ENCODE measurements at regions not wholly inside any gene's neighbourhood (a gene's known extent, or its start where the extent isn't known, plus 50 kb on each side); places are given as distances from the start of the nearest gene placed in this dataset.

GRCh38 chr6:170206851-170207431 lies 83.9 kb downstream of the DLL1 start:
- TF ChIP-seq, protein P1, sequence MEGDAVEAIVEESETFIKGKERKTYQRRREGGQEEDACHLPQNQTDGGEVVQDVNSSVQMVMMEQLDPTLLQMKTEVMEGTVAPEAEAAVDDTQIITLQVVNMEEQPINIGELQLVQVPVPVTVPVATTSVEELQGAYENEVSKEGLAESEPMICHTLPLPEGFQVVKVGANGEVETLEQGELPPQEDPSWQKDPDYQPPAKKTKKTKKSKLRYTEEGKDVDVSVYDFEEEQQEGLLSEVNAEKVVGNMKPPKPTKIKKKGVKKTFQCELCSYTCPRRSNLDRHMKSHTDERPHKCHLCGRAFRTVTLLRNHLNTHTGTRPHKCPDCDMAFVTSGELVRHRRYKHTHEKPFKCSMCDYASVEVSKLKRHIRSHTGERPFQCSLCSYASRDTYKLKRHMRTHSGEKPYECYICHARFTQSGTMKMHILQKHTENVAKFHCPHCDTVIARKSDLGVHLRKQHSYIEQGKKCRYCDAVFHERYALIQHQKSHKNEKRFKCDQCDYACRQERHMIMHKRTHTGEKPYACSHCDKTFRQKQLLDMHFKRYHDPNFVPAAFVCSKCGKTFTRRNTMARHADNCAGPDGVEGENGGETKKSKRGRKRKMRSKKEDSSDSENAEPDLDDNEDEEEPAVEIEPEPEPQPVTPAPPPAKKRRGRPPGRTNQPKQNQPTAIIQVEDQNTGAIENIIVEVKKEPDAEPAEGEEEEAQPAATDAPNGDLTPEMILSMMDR (IDR thresholded peaks at IDR 0.05; ENCODE audit: low read depth, low read length): no peak
- no peak for TF ChIP-seq POLR2A (IDR thresholded peaks at IDR 0.05; ENCODE audit: extremely low read depth, insufficient read length)
